ENCODE measurements at regions not wholly inside any gene's neighbourhood (a gene's known extent, or its start where the extent isn't known, plus 50 kb on each side); places are given as distances from the start of the nearest gene placed in this dataset.

- ATAC-seq (no peak), DNase-seq (no peak)
- intact Hi-C loops (cut with DNase I, micrococcal nuclease): no loop called here
- no peaks in the 10 kb centered on the region for H3K36me3 ChIP-seq (ENCODE audit: low read depth)
- H3K4me1 ChIP-seq (ENCODE audit: low read depth): no peaks in the 10 kb centered on the region
- no peak for TF ChIP-seq CTCF (IDR thresholded peaks at IDR 0.05)
- H3K9me3 ChIP-seq: no peaks in the 10 kb centered on the region
- no peak overlapping the region for H3K4me3 ChIP-seq
Observed at GRCh38 chr4:125832161-125832560, 517.4 kb downstream of the FAT4 start.

GRCh38 chr4:125836597-125837195 is 521.9 kb downstream of the FAT4 start:
- no peak for DNase-seq
- no peaks in the 10 kb centered on the region for H3K36me3 ChIP-seq (ENCODE audit: low read depth)
- H3K4me1 ChIP-seq (ENCODE audit: low read depth): no peaks in the 10 kb centered on the region
- no peak for TF ChIP-seq CTCF (IDR thresholded peaks at IDR 0.05)
- H3K4me3 ChIP-seq: no peak overlapping the region
- H3K9me3 ChIP-seq: no peaks in the 10 kb centered on the region
- no peak for ATAC-seq
- intact Hi-C loops (cut with DNase I, micrococcal nuclease): no loop called here

- intact Hi-C loops (cut with DNase I, micrococcal nuclease): no loop called here
- no peak overlapping the region for H3K4me3 ChIP-seq
- DNase-seq (no peak), ATAC-seq (no peak)
- no peaks in the 10 kb centered on the region for H3K36me3 ChIP-seq (ENCODE audit: low read depth)
- H3K9me3 ChIP-seq: no peaks in the 10 kb centered on the region
- no peaks in the 10 kb centered on the region for H3K4me1 ChIP-seq (ENCODE audit: low read depth)
- no peak for TF ChIP-seq CTCF (IDR thresholded peaks at IDR 0.05)
Observed at GRCh38 chr4:125837493-125838201, 522.9 kb downstream of the FAT4 start.

GRCh38 chr4:125838202-125838601 is 523.4 kb downstream of the FAT4 start:
- ATAC-seq: no peak
- Histone ChIP-seq H3K4me1 (ENCODE audit: low read depth) (no peaks in the 10 kb centered on the region), H3K9me3 (no peaks in the 10 kb centered on the region), H3K4me3 (no peak overlapping the region), H3K36me3 (ENCODE audit: low read depth) (no peaks in the 10 kb centered on the region)
- no peak for DNase-seq
- TF ChIP-seq CTCF (IDR thresholded peaks at IDR 0.05): no peak
- intact Hi-C loops (cut with DNase I, micrococcal nuclease): no loop called here

GRCh38 chr4:125838924-125839323 is 524.2 kb downstream of the FAT4 start:
- Histone ChIP-seq H3K4me1 (ENCODE audit: low read depth) (no peaks in the 10 kb centered on the region), H3K36me3 (ENCODE audit: low read depth) (no peaks in the 10 kb centered on the region), H3K4me3 (no peak overlapping the region), H3K9me3 (no peaks in the 10 kb centered on the region)
- TF ChIP-seq CTCF (IDR thresholded peaks at IDR 0.05): no peak
- intact Hi-C loops (cut with DNase I, micrococcal nuclease): no loop called here
- DNase-seq (no peak), ATAC-seq (no peak)
